Nephron progenitor cell (in vitro differentiated cells): ENCODE measurements at regions not wholly inside any gene's neighbourhood (a gene's known extent, or its start where the extent isn't known, plus 50 kb on each side); places are given as distances from the start of the nearest gene placed in this dataset.
"Not testable (repeated sequence)": the region's sequence is repeated elsewhere in the genome, so short reads cannot be mapped to it uniquely, and the experiment has no call there.

Experiments used
- DNase-seq: peaks from one replicate; pipeline ENCODE4 v3.0.0; 2021
- H3K27ac Mint-ChIP-seq: 2 replicates; pipeline ENCODE4 v1.8.0; 2021; ENCODE audit warnings: mild to moderate bottlenecking, moderate library complexity, mixed read lengths
- H3K27me3 Mint-ChIP-seq: 2 replicates; pipeline ENCODE4 v1.8.0; 2021; ENCODE audit warnings: mild to moderate bottlenecking, low read depth, mixed read lengths; ENCODE audit not compliant: poor library complexity
- H3K36me3 Mint-ChIP-seq: 2 replicates; pipeline ENCODE4 v1.8.0; 2021; ENCODE audit warnings: low read depth, mixed read lengths
- H3K4me1 Mint-ChIP-seq: 2 replicates; pipeline ENCODE4 v1.8.0; 2021; ENCODE audit warnings: mixed read lengths
- H3K4me3 Mint-ChIP-seq: 2 replicates; pipeline ENCODE4 v1.8.0; 2021; ENCODE audit warnings: mild to moderate bottlenecking, moderate library complexity, mixed read lengths
- H3K9me3 Mint-ChIP-seq: 2 replicates; pipeline ENCODE4 v1.8.0; 2021; ENCODE audit warnings: mild to moderate bottlenecking, moderate library complexity, mixed read lengths
- TF ChIP-seq, protein P1 (sequence below): fragments of 200-600 bp; sonication (generic); IDR thresholded peaks from 2 replicates; pipeline ENCODE4 v1.5.0; 2021; ENCODE audit warnings: antibody characterized with exemption

DNA sequence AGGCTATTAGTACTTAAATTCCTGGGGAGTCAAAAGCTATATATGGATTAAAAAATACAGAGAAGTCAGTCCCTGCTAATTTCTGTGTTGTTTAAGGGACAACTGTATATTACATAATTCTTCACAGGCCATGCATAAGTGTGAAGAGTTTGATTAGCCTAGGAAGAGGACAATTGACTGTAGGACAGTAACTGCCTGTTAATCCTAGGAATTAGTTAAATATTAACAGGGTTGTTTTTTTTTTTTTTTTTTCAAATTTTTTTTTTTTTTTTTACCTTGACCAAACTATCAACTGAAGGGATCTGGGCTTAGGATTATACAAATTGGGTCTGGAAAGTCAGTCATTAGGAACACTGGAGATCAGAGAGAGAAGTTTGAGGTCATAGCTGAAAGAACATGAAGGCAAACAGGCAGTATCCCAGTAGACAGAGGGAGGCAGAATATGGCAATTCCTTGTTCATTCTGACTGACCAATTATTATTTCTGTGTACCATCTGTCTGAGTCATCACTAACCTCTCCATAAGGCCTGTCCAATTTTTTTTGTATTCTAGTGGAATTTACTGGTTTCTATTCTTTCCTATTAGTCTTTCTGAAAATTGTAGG, 1139.2 kb downstream of the SORCS1 start:
- Mint-ChIP-seq H3K4me3 (no peak overlapping the region), H3K9me3 (no peaks in the 10 kb centered on the region), H3K27me3 (no peaks in the 10 kb centered on the region), H3K27ac (no peak overlapping the region), H3K36me3 (no peaks in the 10 kb centered on the region), H3K4me1 (no peaks in the 10 kb centered on the region)
- no peak for DNase-seq
- TF ChIP-seq, protein P1, sequence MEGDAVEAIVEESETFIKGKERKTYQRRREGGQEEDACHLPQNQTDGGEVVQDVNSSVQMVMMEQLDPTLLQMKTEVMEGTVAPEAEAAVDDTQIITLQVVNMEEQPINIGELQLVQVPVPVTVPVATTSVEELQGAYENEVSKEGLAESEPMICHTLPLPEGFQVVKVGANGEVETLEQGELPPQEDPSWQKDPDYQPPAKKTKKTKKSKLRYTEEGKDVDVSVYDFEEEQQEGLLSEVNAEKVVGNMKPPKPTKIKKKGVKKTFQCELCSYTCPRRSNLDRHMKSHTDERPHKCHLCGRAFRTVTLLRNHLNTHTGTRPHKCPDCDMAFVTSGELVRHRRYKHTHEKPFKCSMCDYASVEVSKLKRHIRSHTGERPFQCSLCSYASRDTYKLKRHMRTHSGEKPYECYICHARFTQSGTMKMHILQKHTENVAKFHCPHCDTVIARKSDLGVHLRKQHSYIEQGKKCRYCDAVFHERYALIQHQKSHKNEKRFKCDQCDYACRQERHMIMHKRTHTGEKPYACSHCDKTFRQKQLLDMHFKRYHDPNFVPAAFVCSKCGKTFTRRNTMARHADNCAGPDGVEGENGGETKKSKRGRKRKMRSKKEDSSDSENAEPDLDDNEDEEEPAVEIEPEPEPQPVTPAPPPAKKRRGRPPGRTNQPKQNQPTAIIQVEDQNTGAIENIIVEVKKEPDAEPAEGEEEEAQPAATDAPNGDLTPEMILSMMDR = no peak

- no peak overlapping the region for H3K4me3 Mint-ChIP-seq
- H3K36me3 Mint-ChIP-seq = no peaks in the 10 kb centered on the region
- TF ChIP-seq, protein P1 = no peak
- H3K4me1 Mint-ChIP-seq = no peaks in the 10 kb centered on the region
- no peak overlapping the region for H3K27ac Mint-ChIP-seq
- no peak for DNase-seq
- no peaks in the 10 kb centered on the region for H3K27me3 Mint-ChIP-seq
- no peaks in the 10 kb centered on the region for H3K9me3 Mint-ChIP-seq
These were observed 1141.2 kb downstream of the SORCS1 start for GRCh38 chr10:106023329-106023728.

DNA sequence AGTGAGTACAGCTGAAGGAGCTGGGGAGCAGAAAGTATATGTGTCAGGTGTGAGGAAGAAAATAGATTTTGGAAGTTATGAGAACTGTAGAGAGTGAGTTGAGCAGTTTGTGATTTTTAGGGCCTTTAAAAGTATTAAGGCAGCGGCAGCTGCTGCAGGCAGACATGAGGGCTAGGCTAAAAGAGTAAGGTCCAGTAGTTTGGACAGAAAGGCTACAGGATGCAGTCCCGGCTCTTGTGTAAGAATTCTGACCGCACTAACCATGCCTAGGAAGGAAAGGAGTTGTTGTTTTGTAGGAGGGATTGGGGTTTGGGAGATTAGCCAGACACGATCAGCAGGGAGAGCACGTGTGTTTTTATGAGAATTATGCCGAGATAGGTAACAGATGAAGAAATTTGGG, 1144.9 kb downstream of the SORCS1 start:
- H3K36me3 Mint-ChIP-seq, H3K27me3 Mint-ChIP-seq: not testable (repeated sequence)

DNA sequence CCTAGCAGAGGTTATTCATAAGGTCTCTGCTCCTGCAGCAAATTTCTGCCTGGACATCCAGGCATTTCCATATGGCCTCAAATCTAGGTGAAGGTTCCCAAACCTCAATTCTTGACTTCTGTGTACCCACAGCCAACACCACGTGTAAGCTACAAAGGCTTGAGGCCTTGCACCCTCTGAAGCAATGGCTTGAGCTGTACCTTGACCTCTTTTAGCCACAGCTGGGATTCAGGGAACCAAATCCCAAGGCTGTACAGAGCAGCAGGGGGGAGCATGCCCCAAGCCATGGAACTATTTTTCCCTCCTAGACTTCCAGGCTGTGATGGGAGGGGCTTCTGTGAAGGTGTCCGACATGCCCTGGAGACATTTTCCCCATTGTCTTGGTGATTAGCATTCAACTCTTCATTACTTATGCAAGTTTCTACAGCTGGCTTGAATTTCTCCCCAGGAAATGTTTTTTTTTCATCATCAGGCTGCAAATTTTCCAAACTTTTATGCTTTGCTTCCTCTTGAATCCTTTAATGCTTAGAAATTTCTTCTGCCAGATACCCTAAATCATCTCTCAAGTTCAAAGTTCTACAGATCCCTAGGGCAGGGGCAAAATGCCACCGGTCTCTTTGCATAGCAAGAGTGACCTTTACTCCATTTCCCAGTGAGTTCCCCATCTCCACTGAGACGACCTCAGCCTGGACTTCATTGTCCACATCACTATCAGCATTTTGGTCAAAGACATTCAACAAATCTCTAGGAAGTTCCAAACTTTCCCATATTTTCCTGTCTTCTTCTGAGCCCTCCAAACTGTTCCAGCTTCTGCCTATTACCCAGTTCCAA, 1148.9 kb downstream of the SORCS1 start:
- DNase-seq, H3K27ac Mint-ChIP-seq, H3K4me3 Mint-ChIP-seq, H3K36me3 Mint-ChIP-seq, H3K27me3 Mint-ChIP-seq, H3K4me1 Mint-ChIP-seq: not testable (repeated sequence)
- H3K9me3 Mint-ChIP-seq = peaks cover 21% of the 10 kb centered on the region

More for the DNA sequence above, 1144.9 kb downstream of the SORCS1 start:
- peaks cover 11% of the 10 kb centered on the region for H3K9me3 Mint-ChIP-seq
- H3K4me3 Mint-ChIP-seq, DNase-seq, H3K4me1 Mint-ChIP-seq, H3K27ac Mint-ChIP-seq: not testable (repeated sequence)

GRCh38 chr10:106011250-106011649, 1153.3 kb downstream of the SORCS1 start:
- H3K4me3 Mint-ChIP-seq = no peak overlapping the region
- no peak for DNase-seq
- no peaks in the 10 kb centered on the region for H3K36me3 Mint-ChIP-seq
- H3K27me3 Mint-ChIP-seq = no peaks in the 10 kb centered on the region
- H3K4me1 Mint-ChIP-seq = peaks cover 6% of the 10 kb centered on the region
- peaks cover 21% of the 10 kb centered on the region for H3K9me3 Mint-ChIP-seq
- TF ChIP-seq, protein P1 = no peak
- no peak overlapping the region for H3K27ac Mint-ChIP-seq

DNA sequence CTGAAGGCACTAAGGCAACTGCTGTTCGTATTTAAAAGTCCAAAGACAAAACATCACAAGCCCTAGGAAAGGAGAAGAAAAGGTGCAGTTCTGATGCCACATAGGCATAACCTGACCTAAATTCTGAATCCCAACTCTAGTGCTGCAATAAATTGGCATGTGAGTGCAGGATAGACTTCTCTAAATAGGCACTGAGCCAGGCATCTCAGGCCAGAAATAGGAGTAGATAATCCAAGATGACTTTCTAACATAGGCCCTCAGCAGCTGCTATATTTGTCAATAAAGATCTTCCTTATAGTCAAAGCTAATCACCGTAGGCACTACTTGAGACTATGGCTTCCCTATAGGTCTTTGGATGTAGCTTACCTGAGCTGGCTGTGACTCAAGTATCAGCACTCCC, 1163.8 kb downstream of the SORCS1 start:
- Mint-ChIP-seq H3K27me3 (no peaks in the 10 kb centered on the region), H3K4me1 (peaks cover 18% of the 10 kb centered on the region), H3K4me3 (no peak overlapping the region), H3K36me3 (no peaks in the 10 kb centered on the region), H3K9me3 (no peaks in the 10 kb centered on the region), H3K27ac (no peak overlapping the region)
- DNase-seq = no peak
- TF ChIP-seq, protein P1 = no peak

GRCh38 chr10:105993609-105994008, 1170.9 kb downstream of the SORCS1 start:
- Mint-ChIP-seq H3K27ac (no peak overlapping the region), H3K4me1 (peaks cover 31% of the 10 kb centered on the region), H3K9me3 (no peaks in the 10 kb centered on the region), H3K36me3 (no peaks in the 10 kb centered on the region), H3K4me3 (no peak overlapping the region), H3K27me3 (peaks cover 3% of the 10 kb centered on the region)
- DNase-seq = no peak
- TF ChIP-seq, protein P1 = no peak
